K562 (cell line): ENCODE measurements at regions not wholly inside any gene's neighbourhood (a gene's known extent, or its start where the extent isn't known, plus 50 kb on each side); places are given as distances from the start of the nearest gene placed in this dataset.
A peak's percentile ranks its signal among the peaks of the same experiment; 100 is the strongest.

Experiments used
- ATAC-seq: fragments of 200-7000 bp; cut with Tn5 transposase; 3 replicates; pipeline ENCODE4 v1.9.1; 2020; ENCODE audit warnings: moderate library complexity
- BruUV-seq: library from RNA; stranded (reverse); fragments of 400-500 nt; replicated peaks from 2 replicates; lab custom pipeline; 2021; lab: Mats Ljungman, UMichigan
- CTCF ChIA-PET: fragments of 300-600 bp; formaldehyde crosslinking; extraction: SDS; loops from one replicate; lab custom pipeline; 2021; ENCODE audit warnings: low intra/inter-chr PET ratio; lab: Yijun Ruan, JAX
- POLR2A ChIA-PET: fragments of 300-600, 350-650 bp; sonication (Branson Sonifier 250); formaldehyde crosslinking; extraction: SDS; loops from one replicate; lab custom pipeline; 2021; ENCODE audit warnings: antibody characterized with exemption, inconsistent platforms; lab: Yijun Ruan, JAX
- DNase-seq, 4 experiments: peaks; one replicate each; pipeline versions ENCODE4 v3.0.0 to v3.0.0-alpha.2; 2011 to 2018; ENCODE audit warnings: low spot score in 3 of 4, mixed read lengths in 3 of 4; ENCODE audit errors: extremely low read depth in 1 of 4
- FAIRE-seq: peaks from 2 replicates; lab custom pipeline; 2011; peaks lifted over from hg19 to GRCh38; lab: Jason Lieb, UNC
- H2AFZ ChIP-seq: 2 replicates; pipeline ENCODE4 v1.6.0; 2011; ENCODE audit warnings: low read depth, low read length, control low read depth, inconsistent platforms
- H3K27ac ChIP-seq: fragments of 200-600 bp; 3 replicates; pipeline ENCODE4 v1.8.0; 2011; ENCODE audit warnings: low read depth, mild to moderate bottlenecking, control low read depth, inconsistent platforms, low read length, moderate library complexity, mixed read lengths; ENCODE audit errors: extremely low read depth
- H3K27me3 ChIP-seq, 2 experiments: fragments of 300-600 bp in 1 of 2; 2 replicates in 1 of 2; 3 replicates in 1 of 2; pipeline versions ENCODE4 v1.6.0 to v1.8.0; 2011; ENCODE audit warnings: inconsistent platforms in 2 of 2, low read length in 2 of 2, mild to moderate bottlenecking in 1 of 2, mixed read lengths in 1 of 2, moderate library complexity in 1 of 2; ENCODE audit not compliant: control insufficient read depth in 2 of 2, insufficient read depth in 2 of 2
- H3K36me3 ChIP-seq: fragments of 300-600 bp; 3 replicates; pipeline ENCODE4 v1.8.0; 2011; ENCODE audit warnings: mild to moderate bottlenecking, low read length, inconsistent platforms; ENCODE audit not compliant: control insufficient read depth, insufficient read depth
- H3K4me1 ChIP-seq, 2 experiments: fragments of 200-600 bp in 1 of 2; replicated peaks in 1 of 2; 2 replicates in 1 of 2; 3 replicates in 1 of 2; pipeline versions ENCODE4 v1.5.1 to v1.8.0; 2011; ENCODE audit warnings: inconsistent platforms in 2 of 2, low read length in 2 of 2, mild to moderate bottlenecking in 1 of 2, mixed read lengths in 1 of 2, moderate library complexity in 1 of 2; ENCODE audit not compliant: control insufficient read depth in 2 of 2, insufficient read depth in 2 of 2
- H3K4me2 ChIP-seq: 2 replicates; pipeline ENCODE4 v1.6.1; 2011; ENCODE audit warnings: low read length, control low read depth, inconsistent platforms, mixed read lengths; ENCODE audit not compliant: insufficient read depth
- H3K4me3 ChIP-seq: fragments of 200-600 bp; sonication (generic), shearing (Covaris generic); 2 replicates; pipeline ENCODE4 v1.5.1; 2016; ENCODE audit warnings: control low read depth, inconsistent platforms
- H3K79me2 ChIP-seq: fragments of 200-600 bp; 3 replicates; pipeline ENCODE4 v1.8.0; 2011; ENCODE audit warnings: low read length, inconsistent platforms; ENCODE audit not compliant: control insufficient read depth, insufficient read depth
- H3K9ac ChIP-seq, 2 experiments: 2 replicates each; pipeline versions ENCODE4 v1.6.0 to v1.6.1; 2011; ENCODE audit warnings: low read depth in 2 of 2, low read length in 2 of 2, control low read depth in 1 of 2, inconsistent platforms in 1 of 2, mild to moderate bottlenecking in 1 of 2, mixed read lengths in 1 of 2; ENCODE audit not compliant: insufficient read depth in 1 of 2
- H3K9me1 ChIP-seq: one replicate; pipeline ENCODE4 v1.6.0; 2011; ENCODE audit warnings: inconsistent platforms, mild to moderate bottlenecking, low read length, moderate library complexity; ENCODE audit not compliant: control insufficient read depth, insufficient read depth
- H3K9me3 ChIP-seq: replicated peaks from 2 replicates; pipeline ENCODE4 v1.5.1; 2011; ENCODE audit warnings: low read depth, low read length, inconsistent platforms; ENCODE audit not compliant: control insufficient read depth, insufficient read depth
- H4K20me1 ChIP-seq: replicated peaks from 2 replicates; pipeline ENCODE4 v1.6.1; 2011; ENCODE audit warnings: low read length, inconsistent platforms, mixed read lengths; ENCODE audit not compliant: control insufficient read depth, insufficient read depth
- CBFA2T2 ChIP-seq: fragments of 450-650 bp; conservative IDR thresholded peaks from 2 replicates; pipeline ENCODE4 v1.6.1; 2017; ENCODE audit warnings: mild to moderate bottlenecking
- CREBBP ChIP-seq: IDR thresholded peaks from one replicate; pipeline ENCODE4 v1.6.1; 2012; ENCODE audit warnings: low read depth, mild to moderate bottlenecking, control low read depth, inconsistent platforms, low read length
- ELF4 ChIP-seq: fragments of 450-650 bp; formaldehyde crosslinking; IDR thresholded peaks from 2 replicates; pipeline ENCODE4 v1.4.0; 2022; ENCODE audit warnings: missing genetic modification characterization
- OTX1 ChIP-seq: fragments of 450-650 bp; formaldehyde crosslinking; IDR thresholded peaks from 2 replicates; pipeline ENCODE4 v1.4.0; 2022; ENCODE audit warnings: mild to moderate bottlenecking
- TEAD2 ChIP-seq: fragments of 450-650 bp; IDR thresholded peaks from 2 replicates; pipeline ENCODE4 v1.6.1; 2016; ENCODE audit warnings: missing genetic modification characterization, control low read depth, missing compliant biosample characterization
- THRB ChIP-seq: fragments of 450-650 bp; formaldehyde crosslinking; conservative IDR thresholded peaks from 2 replicates; pipeline ENCODE4 v1.4.0; 2022; ENCODE audit warnings: mild to moderate bottlenecking, missing genetic modification characterization
- ZEB2 ChIP-seq: fragments of 450-650 bp; IDR thresholded peaks from 2 replicates; pipeline ENCODE4 v1.6.1; 2016
- ZNF263 ChIP-seq: sonication (generic); formaldehyde crosslinking; IDR thresholded peaks from 2 replicates; pipeline ENCODE4 v1.8.0; 2022; ENCODE audit warnings: mild to moderate bottlenecking, missing genetic modification reagents, borderline replicate concordance
- WGBS: fragments of 100-300 bp; shearing (Covaris generic); methylation state at CpG from one replicate; pipeline ENCODE4 v1.1.6; 2016; ENCODE audit warnings: low coverage, mixed read lengths; ENCODE audit not compliant: insufficient coverage; ENCODE audit errors: missing lambda C conversion rate; 5-methylcytosine and 5-hydroxymethylcytosine counted together
- in situ Hi-C: fragments of 300-500 bp; cut with MboI; formaldehyde crosslinking; loops from 4 replicates; pipeline ENCODE4 v1.15.0; 2018; ENCODE audit warnings: inconsistent platforms, mixed read lengths
- intact Hi-C: fragments of 100-400 bp; cut with micrococcal nuclease; formaldehyde crosslinking; loops from 2 replicates; pipeline ENCODE4 v1.14.2; 2022

- H3K9me1 ChIP-seq: no peaks in the 10 kb centered on the region
- H4K20me1 ChIP-seq: peaks cover 10% of the 10 kb centered on the region; the same call in 1 of the 2 replicates
- FAIRE-seq: no peak
- H2AFZ ChIP-seq: no peak overlapping the region
- no peaks in the 10 kb centered on the region for H3K79me2 ChIP-seq
- no peaks in the 10 kb centered on the region for H3K9me3 ChIP-seq
- WGBS: 7% methylated on average over 2 of the region's 2 CpGs
- H3K27ac ChIP-seq: no peak overlapping the region
- intact Hi-C loops (no loop called here), in situ Hi-C loops (no loop called here)
- H3K36me3 ChIP-seq: no peaks in the 10 kb centered on the region
- CTCF ChIA-PET: no interaction called here
- H3K9ac ChIP-seq: no peak overlapping the region
- peaks cover 13 to 15% of the 10 kb centered on the region in 2 experiments; a peak in 4 of 5 replicates for H3K27me3 ChIP-seq
- H3K4me3 ChIP-seq: no peak overlapping the region
- no peak overlapping the region for H3K4me2 ChIP-seq
- no peaks in the 10 kb centered on the region for H3K4me1 ChIP-seq
- TF ChIP-seq CREBBP (peak; percentile 59), TEAD2 (no peak), OTX1 (peak; percentile 65; the same call in 1 of the 2 replicates), CBFA2T2 (peak; percentile 6; the same call in 1 of the 2 replicates), ELF4 (peak; percentile 35; the same call in 1 of the 2 replicates), ZEB2 (peak; percentile 83), THRB (CRISPR knock-in tag) (peak; percentile 42; the same call in 1 of the 2 replicates), ZNF263 (CRISPR knock-in tag) (no peak)
- TF ChIP-seq, all 486 proteins: peak for 6
- BruUV-seq: no TSS peak
- ATAC-seq (no peak), DNase-seq (no peak)
- POLR2A ChIA-PET: no interaction called here
These were observed 68.7 kb upstream of the NPTX2 start for GRCh38 chr7:98548370-98548769.
